ENCODE measurements at regions not wholly inside any gene's neighbourhood (a gene's known extent, or its start where the extent isn't known, plus 50 kb on each side); places are given as distances from the start of the nearest gene placed in this dataset.
"Not testable (repeated sequence)": the region's sequence is repeated elsewhere in the genome, so short reads cannot be mapped to it uniquely, and the experiment has no call there.

DNA sequence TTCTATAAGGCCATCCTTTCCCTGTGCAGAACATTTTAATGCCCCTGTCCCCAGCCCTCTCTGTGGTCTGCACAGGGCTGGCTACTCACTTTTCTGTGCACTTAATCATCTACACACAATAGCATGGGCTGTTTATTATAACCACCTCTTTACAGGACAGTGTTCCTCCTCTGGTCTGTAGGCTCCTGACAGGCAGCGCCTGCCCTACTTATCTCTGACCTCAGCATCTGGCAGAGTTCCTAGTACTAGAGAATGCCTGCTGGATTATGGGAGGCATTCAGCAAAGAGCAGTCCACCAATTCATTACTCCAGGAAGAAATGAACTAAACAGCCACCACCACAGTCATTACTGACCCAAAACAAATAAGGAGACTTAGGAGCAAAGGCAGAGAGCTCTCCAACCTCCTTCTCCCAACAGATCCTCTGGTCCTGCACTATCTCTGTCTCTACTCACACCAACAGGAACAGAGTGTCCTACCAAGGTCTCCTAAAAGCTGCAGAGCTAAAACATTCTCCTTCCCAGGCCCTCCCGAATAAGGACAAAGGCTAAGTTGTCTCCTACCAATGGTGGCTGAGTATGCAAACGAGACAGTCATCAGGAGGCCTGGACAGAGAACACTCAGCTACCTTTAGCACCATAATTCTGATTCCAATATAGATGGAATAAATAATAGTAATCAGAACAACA, 279.2 kb downstream of the QDPR start:
- DNase-seq = no peak

DNA sequence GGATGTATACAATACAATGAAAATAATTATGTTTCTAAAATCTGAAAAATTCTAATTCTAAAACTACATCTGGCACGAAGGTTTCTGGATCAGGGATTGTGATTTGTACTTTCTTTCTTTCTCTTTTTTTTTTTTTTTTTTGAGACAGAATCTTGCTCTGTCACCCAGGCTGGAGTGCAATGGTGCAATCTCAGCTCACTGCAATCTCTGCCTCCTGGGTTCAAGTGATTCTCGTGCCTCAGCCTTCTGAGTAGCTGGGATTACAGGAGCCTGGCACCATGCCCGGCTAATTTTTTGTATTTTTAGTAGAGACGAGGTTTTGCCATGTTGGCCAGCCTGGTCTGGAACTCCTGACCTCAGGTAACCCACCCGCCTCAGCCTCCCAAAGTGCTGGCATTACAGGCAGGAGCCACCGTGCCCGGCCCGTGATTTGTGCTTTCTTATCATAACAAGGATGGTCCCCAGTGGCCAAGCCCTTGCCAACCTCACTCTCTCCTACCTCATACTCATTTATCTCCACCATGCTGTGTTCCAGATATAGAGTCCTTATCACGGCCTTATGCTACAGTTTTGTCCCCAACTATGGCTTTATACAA, 279.9 kb downstream of the QDPR start:
- DNase-seq = not testable (repeated sequence)

DNA sequence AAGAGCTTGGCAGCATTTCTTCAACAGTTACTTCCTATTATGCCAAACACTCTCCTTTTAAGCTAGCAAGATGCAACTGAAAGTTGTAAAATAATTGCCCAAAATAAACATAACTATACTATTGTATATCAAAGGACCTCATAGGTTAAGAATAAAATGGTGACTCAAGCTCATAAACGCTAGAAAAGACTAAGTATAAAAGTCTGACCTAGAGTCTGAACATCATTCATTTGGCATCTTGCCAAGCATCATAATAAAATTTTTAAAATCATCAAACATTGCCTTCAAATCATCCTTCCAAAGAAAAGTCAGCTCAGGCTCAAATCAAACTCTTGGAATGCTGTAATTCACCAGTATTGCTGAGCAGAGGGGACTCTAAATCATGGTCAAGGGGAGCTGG, 281.2 kb downstream of the QDPR start:
- no peak for DNase-seq

- DNase-seq = no peak
Observed at GRCh38 chr4:17220816-17221215, 291.1 kb downstream of the QDPR start.

GRCh38 chr4:17218786-17219185, 293.1 kb downstream of the QDPR start:
- DNase-seq = no peak

GRCh38 chr4:17206829-17207801, 304.8 kb downstream of the QDPR start:
- DNase-seq = no peak

DNA sequence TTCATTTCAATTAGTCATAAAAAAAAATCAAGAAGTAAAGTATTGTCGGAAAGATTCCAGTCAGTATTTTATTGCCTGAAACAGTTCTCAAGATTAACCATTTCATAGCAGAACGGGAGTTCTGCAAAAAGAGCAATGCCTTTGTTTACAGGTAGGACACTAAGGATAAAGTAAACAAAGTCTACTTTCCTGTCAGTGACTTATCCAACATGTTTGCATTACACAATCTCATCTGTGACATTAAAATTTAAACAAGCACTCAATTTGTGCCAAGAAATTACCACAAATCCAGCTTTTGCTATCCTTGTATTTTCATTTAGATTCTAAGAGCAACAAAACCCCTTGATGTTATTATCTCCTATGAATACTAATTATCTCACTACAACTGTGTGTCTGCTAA, 306.5 kb upstream of the LDB2 start:
- no peak for DNase-seq

- no peak for DNase-seq
Observed at GRCh38 chr4:17203797-17204196, 305.4 kb upstream of the LDB2 start.

GRCh38 chr4:17197070-17197469, 298.6 kb upstream of the LDB2 start:
- no peak for DNase-seq

DNA sequence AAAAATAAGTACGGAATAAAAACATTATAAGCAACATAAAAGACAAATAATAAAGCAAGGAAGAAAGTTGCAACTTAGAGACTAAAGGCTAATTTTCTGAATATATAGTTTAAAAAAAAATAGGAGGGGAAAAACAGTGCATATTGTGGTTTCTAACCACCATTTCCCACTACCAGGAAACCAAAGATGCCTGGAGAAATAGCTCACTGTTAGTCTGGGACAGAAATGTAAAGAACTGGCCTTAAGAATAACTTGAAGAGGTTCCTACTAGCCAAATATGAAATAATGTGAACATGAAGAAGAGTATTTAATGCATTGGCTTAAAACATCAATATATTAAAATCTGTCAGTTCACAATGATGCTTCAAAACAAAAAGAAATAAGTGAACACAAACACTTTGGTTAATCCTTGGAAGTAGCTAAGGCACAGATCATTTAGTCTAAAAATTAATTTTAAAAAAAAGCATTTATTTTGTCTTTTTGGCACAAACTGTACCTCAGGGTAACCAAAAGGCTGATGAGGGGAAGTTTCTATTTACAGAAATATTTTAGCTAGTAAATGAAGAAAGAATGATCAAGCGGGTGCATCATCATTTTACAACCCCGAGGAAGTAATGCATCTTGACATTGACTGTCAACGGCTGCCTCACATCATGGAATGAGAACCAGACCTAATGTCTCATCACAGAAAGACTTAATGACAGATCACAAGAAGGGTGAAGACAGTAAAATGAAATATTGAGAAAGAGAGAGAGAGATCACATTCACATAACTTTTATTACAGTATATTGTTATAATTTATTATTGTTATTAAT, 297.2 kb upstream of the LDB2 start:
- no peak for DNase-seq

DNA sequence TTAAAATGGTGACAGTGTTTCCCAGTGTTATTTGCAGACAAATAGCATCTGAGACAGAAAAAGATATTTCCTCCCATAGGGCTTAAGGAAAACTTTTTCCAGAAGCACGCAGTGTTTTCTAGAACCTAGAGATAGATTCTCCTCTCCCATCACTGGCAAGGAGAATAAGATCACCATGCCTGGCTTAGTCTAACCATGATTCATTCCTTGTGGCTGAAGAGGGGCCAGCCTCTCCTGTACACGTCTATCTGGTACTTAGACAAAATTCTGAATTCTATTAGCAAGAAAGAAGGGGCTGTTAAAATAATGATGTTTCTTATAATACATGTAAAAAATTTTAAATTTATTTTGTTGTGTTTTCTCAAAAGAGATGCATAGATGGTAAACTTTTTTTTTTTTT, 296.1 kb upstream of the LDB2 start:
- DNase-seq = no peak

DNA sequence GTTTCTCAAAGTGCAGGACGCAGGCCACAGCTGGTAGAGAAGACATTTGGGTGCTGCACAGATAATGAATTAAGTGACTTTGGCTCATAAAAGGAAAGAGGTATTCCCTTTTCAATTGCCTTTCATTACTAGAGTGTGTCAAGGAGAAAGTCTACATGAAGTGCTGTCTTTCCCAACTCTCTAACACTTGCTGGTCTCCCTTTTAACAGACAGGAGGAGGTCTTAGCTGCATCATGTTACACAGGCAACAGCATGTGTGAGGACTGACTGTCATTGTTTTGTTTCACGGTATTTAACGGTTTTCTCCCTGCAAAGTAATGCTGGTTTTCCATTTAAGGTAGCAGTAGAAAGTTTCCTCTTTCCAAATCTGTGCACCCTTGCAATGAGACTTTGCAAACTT, 291.3 kb upstream of the LDB2 start:
- DNase-seq = no peak

GRCh38 chr4:17189401-17189720, 290.9 kb upstream of the LDB2 start:
- DNase-seq = no peak

DNA sequence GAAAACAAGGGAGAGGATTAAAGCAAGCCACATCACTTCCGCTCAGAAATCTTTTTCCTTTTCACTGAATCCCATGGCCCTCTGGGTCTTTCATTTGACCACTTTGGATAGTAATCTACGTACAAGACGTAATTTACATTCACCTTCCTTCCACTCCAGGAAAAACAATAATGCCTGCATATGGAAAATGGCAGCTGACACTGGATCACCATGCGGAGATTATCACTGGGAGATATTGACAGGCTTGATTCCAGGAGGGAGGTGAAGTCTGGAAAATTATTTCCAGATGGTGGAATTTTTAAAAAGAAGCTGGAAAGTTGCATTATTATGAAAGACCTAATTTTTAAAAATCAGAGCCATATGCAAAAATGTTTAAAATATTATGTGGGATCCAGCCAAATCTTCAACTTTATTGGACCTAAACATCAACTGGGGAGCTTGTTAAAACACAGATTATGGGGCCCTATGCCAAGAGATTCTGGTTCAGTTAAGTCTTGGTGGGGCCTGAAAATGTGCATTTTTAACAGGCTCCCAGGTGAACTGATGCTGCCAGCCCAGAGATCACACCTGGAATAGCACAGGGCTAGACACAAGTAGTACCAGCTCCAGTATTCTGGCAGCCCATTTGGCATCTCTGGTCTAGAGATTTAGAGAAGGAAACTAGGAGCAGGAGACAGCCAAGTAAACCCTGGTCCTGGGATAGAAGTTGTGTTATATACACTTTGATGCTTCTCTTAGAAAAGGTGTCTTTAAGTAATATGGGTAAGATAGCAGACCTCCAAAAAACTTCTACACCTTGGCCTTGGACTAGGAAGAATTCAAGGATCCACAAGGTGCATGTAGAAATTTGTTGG, 290.3 kb upstream of the LDB2 start:
- no peak for DNase-seq

DNA sequence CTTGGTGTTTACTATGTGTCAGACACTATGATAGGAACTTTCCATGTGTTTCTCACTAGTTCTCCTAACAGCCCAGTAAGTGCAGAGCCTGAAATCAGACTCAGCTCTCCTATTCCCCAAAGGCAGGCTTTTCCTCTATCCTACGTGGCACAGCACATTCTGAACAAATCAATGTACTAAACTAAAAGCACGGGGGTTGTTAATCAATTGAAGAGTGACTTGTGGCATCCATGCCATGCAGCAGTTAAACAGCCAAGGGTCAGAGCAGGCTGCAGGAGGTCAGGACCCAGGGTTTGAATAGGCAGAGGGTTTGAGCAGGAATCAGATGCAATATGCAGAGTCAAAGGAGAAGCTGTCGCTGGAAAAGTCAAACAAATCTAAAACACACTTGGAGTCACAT, 289.7 kb upstream of the LDB2 start:
- no peak for DNase-seq

DNA sequence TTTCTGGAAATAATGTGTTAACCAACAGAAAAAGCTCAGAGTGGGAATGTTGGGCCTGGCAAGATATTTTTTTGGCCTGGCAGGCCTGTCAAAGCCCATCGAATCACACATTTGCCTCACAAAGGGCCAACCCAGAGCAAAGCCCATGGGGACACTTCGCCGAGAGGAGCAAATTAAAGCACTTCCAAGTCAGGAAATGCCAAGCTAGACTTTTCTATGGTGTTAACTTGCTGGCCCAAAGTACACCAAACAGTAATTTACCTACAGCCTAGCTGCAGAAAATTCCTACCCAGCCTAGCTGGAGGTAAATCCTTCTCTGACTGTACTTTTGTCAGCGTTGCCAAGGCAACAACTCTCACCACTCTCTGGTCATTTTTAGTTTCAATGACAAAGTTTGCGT, 288.6 kb upstream of the LDB2 start:
- no peak for DNase-seq

DNA sequence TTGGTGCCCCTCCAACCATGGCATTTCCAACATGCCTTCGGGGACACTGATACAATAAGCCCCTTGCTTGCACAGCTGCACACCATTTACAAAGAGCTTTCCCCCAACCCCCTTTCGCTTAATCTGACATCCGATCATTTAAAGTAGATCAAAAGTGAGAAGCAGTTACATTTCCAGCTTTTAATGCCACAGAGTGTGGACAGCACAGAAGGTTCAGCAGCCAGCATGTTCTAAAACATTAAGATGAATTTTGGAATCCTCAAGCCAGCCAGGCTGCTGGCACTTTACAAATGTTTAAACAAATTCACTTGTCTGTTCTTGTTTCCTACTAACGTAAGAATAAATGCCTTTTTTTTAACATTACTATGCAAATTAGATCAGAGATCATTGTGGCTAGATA, 284.4 kb upstream of the LDB2 start:
- DNase-seq = no peak

DNA sequence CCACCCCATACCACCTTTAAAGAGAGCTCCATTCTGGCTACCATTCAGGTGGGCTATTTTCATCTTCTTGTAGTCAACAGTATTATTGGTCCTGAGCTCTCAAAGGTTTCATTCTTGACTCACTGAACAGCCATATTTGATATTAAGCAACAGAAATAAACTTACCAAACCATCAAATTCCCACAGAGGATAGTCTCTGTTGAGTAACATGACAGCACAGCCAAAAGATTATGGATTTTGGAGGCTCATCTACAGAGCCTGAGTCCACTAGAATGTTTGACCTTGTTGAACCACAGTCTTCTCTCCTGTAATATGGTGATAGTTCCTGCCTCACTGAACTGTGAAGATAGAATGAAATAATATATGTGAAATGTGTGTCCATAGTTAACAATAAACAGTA, 276.3 kb upstream of the LDB2 start:
- DNase-seq = no peak

- DNase-seq = no peak
Observed at GRCh38 chr4:17173300-17173699, 274.9 kb upstream of the LDB2 start.

- DNase-seq = no peak
Observed at GRCh38 chr4:17170131-17170530, 271.7 kb upstream of the LDB2 start.

GRCh38 chr4:17169699-17170098, 271.3 kb upstream of the LDB2 start:
- no peak for DNase-seq

GRCh38 chr4:17168571-17168970, 270.1 kb upstream of the LDB2 start:
- no peak for DNase-seq
